Hematopoietic multipotent progenitor cell treated with erythropoietin and hydrocortisone succinate and interleukin-3 and kit ligand, for 4 days (in vitro differentiated cells): ENCODE measurements at regions not wholly inside any gene's neighbourhood (a gene's known extent, or its start where the extent isn't known, plus 50 kb on each side); places are given as distances from the start of the nearest gene placed in this dataset.
"Not testable (repeated sequence)": the region's sequence is repeated elsewhere in the genome, so short reads cannot be mapped to it uniquely, and the experiment has no call there.

Experiments
- DNase-seq: peaks from one replicate; pipeline ENCODE4 v3.0.0-alpha.2; 2015

DNA sequence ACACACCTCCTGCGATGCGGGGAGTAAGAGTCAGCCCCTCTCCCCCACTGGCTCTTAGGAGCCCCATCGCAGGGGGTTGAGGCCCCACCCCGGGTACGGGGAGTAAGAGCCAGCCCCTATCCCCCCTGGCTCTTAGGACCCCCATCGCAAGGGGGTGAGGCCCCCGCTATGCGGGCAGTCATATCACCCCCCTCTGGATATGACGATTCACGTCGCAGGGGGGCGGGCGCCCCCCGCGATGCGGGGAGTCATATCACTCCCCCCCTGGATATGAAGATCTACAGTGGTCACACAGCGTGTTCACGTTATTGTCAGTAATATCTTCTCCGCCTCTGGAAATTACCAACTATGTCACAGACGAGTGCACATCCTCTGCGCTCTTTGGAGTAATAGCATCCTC, 61.1 kb downstream of the DEFB131A start:
- DNase-seq = not testable (repeated sequence)

DNA sequence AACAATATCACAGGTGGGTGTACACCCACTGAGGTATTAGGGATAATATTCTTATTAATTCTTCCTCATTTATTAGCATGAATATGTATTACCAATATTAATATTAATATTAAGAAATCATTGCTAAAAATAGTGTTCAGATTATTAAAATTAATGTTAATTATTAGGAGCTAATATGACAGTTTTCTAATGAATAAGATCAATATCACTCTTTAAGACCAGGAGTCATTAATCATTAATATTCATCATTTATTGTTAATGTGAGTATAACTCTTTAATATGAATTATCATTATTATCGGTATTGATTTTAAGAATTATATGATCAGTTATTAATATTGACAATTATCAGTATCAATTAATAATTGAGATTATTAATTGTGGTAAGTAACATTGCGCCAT, 62.5 kb downstream of the DEFB131A start:
- not testable (repeated sequence) for DNase-seq

DNA sequence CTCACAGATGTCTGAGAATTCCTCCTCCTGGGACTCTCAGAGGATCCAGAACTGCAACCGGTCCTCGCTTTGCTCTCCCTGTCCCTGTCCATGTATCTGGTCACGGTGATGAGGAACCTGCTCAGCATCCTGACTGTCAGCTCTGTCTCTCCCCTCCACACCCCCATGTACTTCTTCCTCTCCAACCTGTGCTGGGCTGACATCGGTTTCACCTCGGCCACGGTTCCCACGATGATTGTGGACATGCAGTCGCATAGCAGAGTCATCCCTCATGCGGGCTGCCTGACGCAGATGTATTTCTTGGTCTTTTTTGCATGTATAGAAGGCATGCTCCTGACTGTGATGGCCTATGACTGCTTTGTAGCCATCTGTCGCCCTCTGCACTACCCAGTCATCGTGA, 68.7 kb downstream of the DEFB131A start:
- DNase-seq = not testable (repeated sequence)

DNA sequence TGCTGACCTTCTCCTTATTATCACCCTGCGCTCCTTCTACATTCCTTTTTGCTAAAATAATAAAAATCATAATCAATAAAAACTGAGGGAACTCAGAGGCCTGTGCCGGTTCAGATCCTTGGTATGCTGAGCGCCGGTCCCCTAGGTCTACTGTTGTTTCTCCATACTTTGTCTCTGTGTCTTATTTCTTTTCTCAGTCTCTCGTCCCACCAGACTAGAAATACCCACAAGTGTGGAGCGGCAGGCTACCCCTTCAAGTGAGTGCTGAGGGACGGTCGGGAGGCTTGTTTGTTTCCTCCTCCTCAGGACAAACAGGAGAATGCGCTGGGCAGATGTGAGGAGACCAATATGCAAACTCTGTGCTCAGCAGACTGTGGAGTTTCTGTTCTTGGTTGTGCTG, 75.4 kb downstream of the DEFB131A start:
- DNase-seq = not testable (repeated sequence)

GRCh38 chr4:9522903-9523302, 78.7 kb downstream of the DEFB131A start:
- peak; percentile 9 for DNase-seq

- DNase-seq = not testable (repeated sequence)
Measured at GRCh38 chr4:9524406-9524805, 80.2 kb downstream of the DEFB131A start.

- DNase-seq = peak; percentile 92
Measured at GRCh38 chr4:9532134-9532862, 88.1 kb downstream of the DEFB131A start.

- peak; percentile 6 for DNase-seq
Measured at GRCh38 chr4:9532863-9533192, 88.6 kb downstream of the DEFB131A start.

GRCh38 chr4:9537101-9537500, 92.9 kb downstream of the DEFB131A start:
- not testable (repeated sequence) for DNase-seq

DNA sequence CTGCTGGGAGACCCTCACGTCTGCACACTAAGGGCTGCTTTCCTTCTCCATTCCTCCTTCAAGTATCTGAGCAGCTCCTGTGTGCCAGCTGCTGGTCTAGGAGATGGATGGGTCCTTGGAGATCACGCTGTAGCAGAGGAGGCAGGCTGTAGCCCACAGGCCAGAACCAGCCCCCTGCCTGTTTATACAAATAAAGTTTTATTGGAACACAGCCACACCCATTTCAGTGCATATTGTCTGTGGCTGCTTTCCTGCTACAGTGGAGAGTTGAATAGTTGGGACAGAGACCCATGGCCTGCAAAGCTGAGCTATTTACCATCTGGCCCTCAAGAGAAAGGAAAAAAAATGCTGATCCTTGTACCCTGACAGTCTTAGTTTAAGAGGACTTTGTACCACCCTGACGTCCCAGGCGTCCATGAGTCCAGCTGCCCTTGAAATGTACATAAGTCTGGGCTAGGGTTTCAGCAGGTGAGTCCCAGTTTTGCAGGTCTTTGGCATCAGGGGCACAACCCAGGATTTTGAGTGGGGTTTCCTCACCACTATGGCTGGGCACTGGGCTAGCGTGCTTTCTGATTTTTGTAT, 95.8 kb downstream of the DEFB131A start:
- not testable (repeated sequence) for DNase-seq

GRCh38 chr4:9541388-9541915, 97.2 kb downstream of the DEFB131A start:
- not testable (repeated sequence) for DNase-seq

GRCh38 chr4:9544851-9545250, 100.6 kb downstream of the DEFB131A start:
- DNase-seq = not testable (repeated sequence)

GRCh38 chr4:9547470-9547869, 103.3 kb downstream of the DEFB131A start:
- not testable (repeated sequence) for DNase-seq

DNA sequence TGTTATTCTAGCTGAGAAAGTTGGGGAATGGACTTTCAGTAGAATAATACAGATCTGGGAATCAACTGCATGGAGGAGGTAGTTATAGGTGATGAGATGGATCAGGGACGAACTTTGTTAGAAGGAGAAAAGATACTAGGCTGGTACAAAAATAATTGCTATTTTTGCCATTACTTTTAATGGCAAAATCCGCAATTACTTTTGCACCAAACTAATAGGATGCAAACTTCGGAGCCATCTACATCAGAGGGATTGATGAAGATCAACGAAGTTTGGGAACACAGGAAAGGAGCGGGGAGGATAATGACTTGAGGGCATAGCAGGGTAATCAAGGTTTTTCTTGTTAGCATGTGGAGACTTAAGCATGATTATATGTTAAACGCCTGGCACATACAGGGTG, 111.9 kb downstream of the DEFB131A start:
- DNase-seq = not testable (repeated sequence)

DNA sequence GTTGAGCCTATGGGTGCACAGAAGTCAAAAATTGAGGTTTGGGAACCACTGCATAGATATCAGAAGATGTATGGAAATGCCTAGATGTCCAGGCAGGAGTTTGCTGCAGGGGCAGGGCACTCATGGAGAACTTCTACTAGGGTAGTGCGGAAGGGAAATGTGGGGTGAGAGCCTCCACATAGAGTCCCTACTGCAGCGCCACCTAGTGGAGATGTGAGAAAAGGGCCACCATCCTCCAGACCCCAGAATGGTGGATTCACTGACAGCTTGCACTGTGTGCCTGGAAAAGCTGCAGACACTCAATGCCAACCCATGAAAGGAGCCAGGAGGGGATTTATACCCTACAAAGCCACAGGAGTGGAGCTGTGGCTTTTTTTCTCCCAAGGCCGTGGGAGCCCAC, 133.7 kb downstream of the DEFB131A start:
- DNase-seq = not testable (repeated sequence)

DNA sequence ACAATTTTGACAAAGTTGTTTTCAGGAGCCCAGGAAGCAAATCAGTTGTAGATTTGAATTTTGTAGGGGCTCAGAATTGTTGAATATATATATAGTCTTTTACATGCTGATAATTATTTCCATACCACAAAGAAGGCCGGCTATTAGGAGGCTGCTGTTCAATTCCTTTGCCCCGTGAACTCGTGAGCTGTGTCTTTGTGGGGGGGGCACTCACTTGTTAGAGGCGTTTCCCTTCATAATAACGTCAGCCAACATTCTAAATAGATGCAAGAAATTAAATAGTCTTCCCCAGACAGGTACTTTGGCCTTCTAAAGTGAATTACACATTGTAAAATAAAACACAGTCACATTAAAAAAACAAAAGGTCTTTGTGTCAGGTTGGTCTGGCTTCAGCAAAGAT, 138.7 kb downstream of the DEFB131A start:
- not testable (repeated sequence) for DNase-seq

GRCh38 chr4:9592010-9592409, 147.8 kb downstream of the DEFB131A start:
- no peak for DNase-seq

DNA sequence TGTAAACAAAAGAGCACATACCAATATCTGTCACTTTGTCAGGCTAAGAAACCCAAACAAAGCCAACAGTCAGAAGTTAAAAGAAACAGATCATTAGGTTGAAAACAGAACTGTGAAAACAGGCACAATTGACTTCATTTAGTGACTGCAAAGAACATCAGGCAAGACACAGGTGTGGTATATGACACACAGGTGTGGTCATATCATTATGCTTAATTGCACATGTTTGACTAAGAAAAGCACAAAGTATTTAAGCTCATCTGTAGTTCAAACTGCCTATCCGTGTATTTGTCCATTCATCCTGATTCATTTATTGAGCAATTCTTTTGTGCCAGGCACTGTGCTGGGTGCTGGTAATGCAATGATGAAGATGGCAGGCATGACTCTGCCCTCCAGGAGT, 150.7 kb downstream of the DEFB131A start:
- DNase-seq = no peak

GRCh38 chr4:9595531-9595930, 151.3 kb downstream of the DEFB131A start:
- peak; percentile 86 for DNase-seq

DNA sequence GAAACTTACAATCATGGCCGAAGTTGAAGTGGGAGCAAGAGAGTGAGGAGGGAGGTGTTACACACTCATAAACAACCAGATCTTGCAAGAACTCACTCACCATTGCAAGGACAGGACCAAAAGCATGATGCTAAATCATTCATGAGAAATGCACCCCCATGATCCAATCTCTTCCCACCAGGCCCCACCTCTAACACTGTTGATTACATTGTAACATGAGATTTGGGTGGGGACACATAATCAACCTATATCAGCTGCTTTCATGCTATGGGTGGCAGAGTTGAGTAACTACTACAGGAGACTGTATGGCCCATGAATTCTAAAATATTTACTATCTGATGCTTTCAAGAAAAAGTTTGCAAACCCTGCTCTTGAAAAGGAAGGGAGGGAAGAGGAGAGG, 155.1 kb downstream of the DEFB131A start:
- peak; percentile 50 for DNase-seq

GRCh38 chr4:9600246-9600645, 156.0 kb downstream of the DEFB131A start:
- no peak for DNase-seq

- DNase-seq = no peak
Measured at GRCh38 chr4:9602389-9602914, 158.2 kb downstream of the DEFB131A start.

DNA sequence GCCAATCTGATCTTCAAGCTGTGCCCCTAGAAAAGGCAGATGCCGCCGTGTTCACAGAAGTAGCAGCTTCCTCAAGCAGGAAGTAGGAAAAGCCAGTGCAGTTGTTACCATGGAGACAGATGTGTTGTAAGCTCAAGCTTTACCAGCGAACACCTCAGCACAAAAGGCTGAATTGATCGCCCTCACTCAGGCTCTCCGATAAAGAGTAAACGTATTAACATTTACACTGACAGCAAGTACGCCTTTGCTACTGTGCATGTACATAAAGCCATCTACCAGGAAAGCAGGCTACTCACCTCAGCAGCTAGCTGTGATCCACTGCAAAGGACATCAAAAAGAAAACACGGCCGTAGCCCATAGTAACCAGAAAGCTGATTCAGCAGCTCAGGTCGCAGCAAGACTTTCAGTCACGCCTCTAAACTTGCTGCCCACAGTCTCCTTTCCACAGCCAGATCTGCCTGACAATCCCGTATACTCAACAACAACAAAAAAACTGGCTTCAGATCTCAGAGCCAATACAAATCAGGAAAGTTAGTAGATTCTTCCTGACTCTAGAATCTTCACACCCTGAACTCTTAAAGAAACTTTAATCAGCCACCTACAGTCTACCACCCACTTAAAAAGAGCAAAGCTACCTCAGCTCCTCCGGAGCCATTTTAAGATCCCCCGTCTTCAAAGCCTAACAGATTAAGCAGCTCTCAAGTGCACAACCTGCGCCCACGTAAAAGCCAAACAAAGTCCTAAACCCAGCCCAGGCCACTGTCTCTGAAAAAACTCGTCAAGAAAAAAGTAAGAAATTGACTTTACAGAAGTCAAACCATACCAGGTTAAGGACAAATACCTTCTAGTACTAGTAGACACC, 160.0 kb downstream of the DEFB131A start:
- DNase-seq = peak; percentile 76
